Islet of Langerhans (tissue), 1 donor: ENCODE measurements at regions not wholly inside any gene's neighbourhood (a gene's known extent, or its start where the extent isn't known, plus 50 kb on each side); places are given as distances from the start of the nearest gene placed in this dataset.
"Not testable (repeated sequence)": the region's sequence is repeated elsewhere in the genome, so short reads cannot be mapped to it uniquely, and the experiment has no call there.

Experiments
- FAIRE-seq: peaks from one replicate; lab custom pipeline; 2011; peaks lifted over from hg19 to GRCh38; lab: Jason Lieb, UNC

DNA sequence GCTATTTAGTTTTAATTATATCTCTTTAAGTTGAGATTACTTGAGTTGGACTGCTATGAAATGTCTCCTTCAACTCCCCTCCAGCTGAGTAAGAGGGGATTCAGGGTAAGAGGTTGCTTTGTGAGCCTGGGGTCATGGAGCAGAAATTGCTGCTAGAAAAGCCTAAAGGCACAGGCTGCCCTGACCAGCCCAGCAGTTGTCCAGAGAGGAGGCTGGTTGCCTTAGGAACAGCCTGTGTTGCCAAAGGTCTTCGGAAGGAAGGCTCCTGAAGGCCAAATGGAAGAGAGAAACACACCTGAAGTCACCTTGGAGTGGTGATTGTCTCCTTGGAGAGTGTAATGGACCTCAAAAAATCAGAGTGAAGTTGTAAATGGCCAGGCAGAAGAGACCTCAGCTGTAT is 235.5 kb upstream of the PDE3A start:
- no peak for FAIRE-seq

DNA sequence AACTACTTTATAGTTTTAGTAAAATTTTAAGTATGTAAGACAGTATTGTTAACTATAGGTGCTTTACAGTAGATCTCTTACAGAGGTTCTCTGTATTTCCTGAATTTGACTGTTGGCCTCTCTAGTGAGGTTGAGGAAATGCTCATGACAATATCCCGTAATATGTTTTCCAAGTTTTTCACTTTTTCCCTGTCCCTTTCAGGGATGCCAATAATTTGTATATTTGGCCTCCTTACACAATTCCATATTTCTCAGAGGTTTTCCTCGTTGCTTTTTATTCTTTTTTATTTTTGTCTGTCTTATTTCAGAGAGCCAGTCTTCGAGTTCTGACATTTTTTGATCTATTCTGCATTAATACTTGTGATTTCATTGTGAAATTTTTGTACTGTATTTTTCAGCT is 233.7 kb upstream of the PDE3A start:
- peak; percentile 9 for FAIRE-seq

DNA sequence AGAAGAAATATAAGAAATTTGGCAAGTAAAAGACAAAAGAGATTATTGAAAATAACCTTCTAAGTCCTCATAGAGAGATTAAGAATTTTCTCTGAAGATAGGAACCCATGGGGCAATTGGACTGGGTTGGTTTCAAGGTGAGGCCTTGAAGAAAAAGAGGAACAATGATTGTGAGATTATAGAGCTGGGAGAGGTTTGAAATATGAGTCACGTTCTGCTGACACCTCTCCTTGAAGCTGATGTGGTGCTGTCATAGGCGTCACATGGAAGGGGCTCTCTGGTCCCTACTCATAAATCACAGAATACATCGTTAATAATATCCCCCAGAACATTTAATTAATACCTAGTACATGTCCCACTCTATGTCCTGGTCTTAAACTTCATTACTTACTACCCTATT is 227.6 kb upstream of the PDE3A start:
- FAIRE-seq: no peak

DNA sequence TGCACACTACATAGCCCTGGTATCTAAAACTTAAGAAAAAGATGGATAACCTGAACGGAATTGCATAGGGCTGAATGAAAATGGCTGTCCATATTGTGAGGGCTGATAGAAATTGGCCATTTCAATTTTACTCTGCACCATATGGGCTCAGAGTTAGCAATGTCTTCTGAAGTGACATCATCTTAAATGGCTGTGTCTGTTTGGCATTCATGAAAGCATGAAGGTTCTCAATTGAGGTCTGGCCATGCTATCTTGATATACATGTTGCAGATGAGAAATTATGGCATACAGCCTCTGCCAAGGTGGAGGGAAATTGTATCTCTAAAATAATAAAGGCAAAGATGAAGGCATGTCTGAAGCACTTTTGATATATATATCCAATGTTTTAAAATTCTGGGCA is 226.0 kb upstream of the PDE3A start:
- no peak for FAIRE-seq

DNA sequence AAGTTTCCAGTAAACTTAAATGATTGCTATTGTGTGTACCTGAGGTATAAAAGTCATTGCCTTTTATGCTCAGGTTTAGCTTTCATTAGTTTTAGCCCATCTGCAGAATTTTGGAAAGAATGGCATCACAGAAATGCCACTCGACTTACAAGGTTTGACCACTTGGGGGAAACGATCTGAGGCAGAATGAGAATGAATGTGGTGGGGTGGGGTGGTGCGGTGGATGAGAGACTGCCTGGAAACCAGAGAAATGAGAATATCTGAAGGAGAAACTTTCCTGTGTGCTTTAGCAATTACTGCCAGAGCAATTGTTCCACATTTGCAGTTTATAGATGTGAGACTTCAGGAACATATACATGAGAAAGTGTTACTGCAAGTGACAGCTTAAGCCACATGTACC is 225.4 kb upstream of the PDE3A start:
- no peak for FAIRE-seq

DNA sequence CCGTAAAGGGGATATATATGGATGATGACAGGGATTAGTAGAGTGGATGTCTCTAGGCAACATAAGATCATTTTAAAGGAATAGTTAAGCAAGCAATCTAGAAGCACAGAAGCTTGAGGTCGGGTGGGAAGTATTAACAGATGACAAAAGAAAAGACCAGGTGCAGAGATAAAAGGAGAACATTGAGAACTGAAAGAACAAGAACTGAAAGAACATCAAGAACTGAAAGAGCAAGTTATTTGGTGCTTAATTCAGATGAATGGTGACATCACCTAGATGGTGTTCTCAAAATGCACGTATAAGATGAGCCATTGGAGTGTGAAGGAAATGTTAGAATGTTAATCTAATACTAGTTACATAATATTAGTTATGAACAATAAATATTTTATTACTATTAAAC is 224.0 kb upstream of the PDE3A start:
- FAIRE-seq: no peak

DNA sequence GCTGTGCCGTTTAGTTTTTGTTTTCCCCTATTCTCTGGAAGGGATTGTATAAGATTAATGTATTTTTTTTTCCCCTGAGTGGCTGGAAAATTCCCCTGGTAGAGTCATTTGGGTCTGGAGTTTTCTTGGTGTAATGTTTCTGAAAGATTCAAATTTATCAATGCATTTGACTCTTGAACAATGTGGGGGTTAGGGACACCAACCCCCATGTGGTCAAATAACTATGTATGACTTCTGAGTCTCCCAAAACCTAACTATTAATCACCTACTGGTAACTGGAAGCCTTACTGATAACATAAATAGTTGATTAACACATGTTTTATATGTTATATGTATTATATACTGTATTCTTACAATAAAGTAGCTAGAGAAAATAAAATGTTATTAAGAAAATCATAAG is 220.1 kb upstream of the PDE3A start:
- FAIRE-seq: no peak

DNA sequence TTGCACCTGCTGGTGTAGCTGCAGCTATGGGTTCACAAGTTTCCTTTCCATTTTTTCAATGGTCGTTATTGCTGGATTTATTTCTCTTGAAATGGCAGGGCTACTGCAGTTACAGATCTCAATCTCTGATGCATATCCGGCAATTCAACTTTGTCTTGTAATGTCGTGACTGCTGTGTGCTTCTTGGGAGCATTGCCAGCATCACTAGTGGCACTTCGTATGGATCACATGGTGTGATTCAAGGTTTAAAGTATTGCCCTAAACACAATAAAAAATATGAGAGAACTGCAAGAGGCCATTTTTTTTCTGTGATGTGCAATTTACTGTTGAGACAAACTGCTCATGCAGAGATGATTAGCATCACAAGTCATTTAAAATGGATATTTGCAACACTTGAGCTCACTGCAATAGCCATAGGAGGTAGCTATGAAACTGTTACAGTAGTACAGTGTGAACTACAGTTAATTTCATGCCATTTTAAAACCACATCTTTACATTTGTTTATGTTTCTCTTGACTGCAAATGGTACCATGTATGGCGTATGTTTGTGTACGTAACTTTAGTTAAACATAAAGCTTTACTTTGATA is 217.4 kb upstream of the PDE3A start:
- FAIRE-seq: no peak

DNA sequence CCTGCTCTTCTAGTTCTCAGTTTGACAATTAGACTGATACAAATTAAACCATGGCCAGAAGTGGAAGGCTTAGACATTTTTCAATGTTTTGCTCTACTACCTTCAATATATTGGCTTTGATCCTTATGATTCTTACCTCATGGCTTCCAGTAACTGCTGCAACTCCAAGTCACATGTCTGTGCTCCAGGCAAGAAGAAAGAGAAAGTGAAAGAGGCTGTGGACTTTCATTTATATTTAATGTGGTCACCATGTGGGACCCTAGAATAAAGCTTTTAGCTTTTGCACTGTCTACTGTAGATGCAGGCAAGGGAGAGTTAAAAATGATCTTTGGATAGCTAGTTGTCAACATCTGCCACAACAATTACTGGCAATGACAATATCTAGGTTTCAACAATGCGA is 214.3 kb upstream of the PDE3A start:
- FAIRE-seq: no peak

DNA sequence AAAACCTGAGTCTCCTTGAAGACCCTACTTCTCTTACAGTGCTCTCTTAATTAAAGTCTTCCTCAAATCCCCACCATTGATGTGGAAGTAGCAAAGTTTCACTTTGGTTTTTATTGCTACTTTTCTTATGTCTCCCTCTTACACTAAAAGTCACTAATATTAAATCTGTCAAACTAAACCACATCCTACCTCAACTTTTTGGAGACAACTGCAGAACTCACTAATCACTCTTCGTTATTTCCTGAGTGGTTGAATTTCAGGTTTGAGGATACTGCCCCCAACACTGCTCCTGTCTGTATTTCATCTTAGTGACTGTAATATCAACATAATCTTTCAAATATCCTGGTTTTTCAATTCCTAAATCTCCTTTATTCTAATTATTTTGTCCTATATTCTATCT is 213.0 kb upstream of the PDE3A start:
- FAIRE-seq: no peak

DNA sequence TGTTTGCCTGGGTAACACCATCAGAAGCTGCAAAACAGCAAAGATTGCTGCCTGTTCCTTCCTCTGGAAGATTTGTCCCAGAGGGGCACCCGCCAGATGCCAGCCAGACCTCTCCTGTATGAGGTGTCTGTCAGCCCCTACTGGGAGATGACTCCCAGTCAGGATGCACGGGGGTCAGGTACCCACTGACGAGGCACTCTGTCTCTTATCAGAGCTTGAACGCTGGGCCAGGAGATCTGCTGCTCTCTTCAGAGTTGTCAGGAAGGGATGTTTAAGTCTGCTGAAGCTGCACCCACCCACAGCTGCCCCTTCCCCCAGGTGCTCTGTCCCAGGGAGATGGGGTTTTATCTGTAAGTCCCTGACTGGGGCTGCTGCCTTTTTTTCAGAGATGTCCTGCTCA is 207.4 kb upstream of the PDE3A start:
- not testable (repeated sequence) for FAIRE-seq

DNA sequence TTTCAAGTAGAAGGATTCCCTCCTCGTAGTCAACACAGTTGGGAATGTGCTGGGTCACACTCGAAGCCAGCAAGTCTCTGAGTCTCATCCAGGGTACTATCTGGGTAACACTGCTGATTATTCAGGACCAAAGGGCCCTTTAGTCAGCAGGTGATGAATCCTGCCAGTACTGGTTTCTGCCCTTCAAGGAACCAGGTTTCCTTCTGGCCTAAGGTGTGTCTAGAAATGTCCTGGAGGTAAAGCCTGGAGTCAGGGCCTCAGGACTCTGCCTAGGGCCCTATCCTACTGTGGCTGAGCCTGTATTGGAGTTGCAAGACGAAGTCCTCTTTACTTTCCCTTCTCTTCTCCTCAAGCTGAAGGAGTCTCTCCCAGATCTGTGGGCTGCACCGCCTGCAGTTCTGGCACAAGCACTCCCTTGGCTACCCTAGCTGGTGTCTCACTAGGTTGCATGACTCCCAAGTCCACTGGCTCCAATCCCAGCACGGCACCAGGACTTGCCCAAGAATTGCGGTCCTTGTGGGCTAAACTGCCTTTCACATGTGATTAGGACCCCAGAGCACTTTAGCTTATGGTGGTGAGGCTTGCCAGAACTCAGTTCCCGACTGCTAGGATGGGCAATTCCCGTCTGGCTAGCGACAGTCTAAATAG is 193.7 kb upstream of the PDE3A start:
- FAIRE-seq: no peak

DNA sequence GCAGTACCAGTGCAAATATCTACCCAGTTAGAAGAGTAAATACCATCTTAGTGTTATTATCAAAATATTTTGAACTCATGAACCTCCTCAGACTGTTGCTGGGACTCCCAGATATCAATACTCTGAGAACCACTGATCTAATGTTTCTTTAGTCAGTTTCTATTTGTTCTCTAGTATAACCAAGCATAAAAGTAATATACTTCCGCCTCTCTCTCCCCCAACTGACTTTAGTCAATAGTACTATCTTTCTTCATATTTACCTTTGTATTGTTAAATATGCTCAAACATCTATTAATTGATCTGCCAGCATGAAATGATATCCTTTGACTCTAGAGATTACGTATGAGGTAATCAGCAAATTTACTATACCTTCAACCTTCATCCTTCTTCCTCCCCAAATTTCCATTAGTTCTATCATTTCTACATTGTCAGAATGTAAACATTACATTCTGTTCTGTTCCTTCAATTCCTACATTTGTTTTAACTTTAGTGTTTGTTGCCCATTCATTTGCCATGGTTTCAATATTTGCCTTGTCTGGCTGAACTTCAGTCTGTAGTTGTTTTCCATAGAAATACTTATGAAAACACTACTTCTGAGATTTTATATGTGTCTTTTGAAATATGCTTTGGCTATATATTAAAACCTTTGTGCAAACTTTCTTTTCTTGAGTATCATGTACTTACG is 192.5 kb upstream of the PDE3A start:
- FAIRE-seq: peak; percentile 82

DNA sequence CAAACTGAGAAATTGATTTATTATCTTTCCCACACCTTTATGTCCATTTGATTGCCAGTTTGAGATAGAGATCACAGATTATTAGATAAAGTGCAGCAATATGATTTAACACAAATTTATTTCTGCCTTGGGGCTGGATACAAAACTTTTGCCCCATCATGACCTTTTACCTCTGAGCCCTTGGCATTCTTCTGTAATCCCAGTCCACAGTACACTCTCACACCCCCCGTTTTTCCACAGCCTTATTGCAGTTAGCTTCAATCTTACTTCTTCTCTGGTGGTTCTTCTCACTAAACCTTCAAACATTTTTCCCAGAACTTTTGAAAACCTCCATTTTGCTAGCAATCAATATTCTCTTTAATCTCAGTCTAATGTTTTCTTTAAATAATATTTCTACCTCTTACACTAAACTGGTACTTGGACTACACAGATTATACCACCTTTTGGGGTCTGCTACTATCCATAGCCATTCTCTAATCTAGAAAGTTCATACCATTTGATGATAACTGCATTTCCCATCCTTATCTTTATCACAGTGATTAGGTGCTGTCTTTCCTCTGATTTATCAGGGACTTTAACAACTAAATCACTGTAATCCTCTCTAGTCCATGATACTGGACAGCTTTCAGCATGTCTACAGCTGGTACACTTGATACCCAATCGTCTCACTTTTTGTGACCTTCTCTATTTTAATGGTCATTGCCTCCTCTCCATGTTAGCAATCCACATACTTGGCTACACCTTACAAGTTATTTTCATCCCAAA is 186.7 kb upstream of the PDE3A start:
- FAIRE-seq: no peak

DNA sequence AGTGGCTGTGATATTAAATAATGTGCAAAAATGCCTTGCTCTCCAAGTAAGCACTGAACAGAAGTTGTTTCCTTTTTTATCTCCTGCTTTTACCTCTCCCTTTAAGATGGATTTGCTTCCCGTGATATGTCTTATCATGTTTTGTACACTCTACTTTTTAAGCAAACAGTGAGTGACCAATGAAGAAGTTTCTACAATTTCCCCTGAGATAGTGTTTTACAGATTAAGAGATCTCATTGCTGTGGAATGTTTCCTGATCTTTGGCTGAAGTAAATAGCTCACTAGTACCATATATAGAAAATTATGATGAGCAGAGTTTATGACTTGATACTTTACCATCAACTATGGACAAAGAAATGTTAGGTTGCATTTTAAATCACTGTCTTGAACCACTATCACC is 184.8 kb upstream of the PDE3A start:
- no peak for FAIRE-seq

DNA sequence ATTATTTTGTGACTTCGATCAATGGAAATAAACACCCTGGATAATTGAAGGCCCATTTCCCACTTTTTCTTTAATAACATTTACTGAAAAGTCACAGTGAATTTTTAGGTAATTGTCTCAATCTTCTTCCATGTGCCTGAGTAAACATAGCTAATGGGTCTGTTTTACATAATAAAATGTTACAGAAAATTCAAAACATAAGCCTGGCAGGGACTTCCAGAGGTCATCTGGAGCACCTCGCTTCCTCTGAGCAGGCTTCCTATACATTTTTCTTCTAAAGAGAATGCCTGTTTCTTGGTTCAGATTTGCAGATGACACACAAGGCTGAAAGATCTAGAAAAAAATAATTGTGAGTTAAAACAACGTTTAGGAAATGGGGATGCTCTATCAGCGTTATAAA is 183.8 kb upstream of the PDE3A start:
- FAIRE-seq: no peak

DNA sequence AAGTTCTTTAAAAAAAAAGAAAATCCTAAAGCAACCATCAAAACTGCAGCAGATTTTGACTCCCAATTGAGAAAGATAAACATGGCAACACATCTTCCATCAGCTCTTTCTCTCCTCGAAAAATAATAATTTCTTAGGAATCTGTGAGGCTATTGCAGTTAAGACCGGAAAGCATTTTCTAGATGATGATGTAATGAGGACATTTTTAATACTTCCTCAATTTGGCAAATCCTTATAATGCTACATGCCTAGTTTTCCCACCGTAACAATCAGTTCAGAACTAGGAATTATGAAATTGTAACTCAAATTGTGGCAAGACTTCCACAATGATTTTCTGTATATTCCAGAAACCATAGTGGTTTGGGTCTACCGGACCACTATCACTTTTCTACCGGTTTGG is 180.9 kb upstream of the PDE3A start:
- no peak for FAIRE-seq

DNA sequence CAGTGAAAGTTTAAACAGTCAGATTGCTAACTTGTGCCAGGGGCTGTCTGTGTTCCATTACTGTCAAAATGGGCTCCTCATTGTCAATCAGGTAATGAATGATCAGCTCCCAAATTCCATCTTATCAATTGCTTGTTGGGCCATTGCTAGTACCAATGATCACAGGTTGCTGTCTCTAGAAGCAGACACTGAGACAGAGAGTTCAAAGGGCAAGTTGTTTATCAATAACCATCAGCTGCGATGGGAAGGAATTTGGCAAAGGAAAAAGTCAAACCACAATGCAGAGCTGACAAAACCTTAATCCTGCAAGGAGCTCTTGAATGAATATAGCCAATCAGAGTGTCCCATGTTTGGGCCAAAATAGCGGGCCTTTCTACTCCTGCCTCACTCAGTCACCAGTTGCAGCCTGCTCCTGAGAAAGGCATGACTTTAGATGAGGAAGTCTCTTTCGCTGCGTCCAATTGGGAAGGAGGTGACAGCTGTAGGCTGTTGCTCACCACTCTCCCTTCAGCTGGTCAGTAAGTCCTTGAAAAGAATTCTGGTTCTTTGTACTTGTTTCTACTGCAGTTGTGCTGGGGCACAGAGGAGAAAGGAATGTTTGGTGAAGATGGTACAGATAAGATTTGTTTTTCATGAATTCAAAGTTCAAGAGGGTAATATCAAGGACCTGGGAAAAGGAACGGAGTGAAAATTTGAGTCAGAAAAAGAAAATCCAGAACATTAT is 179.2 kb upstream of the PDE3A start:
- FAIRE-seq: no peak

DNA sequence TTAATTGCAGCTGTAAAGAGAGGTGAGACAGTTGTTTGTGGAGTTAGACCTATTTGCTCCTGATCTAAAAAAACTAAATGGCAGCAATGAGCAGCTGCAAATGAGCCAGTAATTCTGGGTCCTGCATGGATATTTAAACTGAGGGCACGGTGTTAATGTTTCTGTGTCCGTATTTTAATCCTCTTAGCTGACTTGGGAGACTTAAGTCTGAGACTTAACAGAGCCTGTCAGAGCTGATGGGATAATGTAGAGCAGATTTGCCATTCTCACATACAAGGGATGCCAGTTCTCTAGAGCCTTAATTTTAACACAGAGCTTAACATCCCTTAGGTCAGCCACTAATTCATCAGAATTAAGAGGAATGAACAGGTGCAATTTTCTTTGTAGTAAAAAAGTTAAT is 178.6 kb upstream of the PDE3A start:
- no peak for FAIRE-seq

DNA sequence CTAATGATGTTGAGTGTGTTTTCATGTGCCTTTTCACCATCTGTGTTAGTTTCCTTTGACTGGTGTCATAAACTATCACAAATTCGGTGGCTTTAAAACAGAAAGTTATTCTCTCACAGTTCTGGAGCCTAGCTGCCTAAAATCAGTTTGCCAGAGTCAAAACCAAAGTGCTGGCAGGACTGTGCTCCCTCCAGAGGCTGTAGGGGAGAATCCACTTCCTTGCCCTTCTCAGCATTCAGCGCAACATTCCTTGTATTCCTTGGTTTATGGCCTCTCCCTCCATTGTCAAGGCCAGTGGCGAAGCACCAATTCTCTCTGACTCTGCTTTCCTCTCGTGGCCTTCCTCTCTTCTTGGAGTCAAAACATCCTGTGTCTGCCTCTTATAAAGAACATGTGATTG is 174.2 kb upstream of the PDE3A start:
- no peak for FAIRE-seq

DNA sequence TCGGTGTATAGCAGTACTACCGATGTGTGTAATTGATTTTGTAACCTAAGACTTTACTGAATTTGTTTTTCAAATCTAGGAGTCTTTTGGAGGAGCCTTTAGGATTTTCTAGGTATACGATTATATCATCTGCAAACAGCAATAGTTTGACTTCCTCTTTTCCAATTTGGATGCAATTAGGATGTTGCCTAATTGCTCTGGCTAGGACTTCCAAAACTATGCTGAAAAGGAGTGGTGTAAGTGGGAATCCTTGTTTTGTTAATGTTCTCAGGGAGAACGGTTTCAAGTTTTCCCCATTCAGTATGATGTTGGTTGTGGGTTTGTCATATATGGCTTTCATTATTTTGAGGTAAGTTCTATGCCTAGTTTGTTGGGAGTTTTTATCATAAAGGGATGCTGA is 171.6 kb upstream of the PDE3A start:
- FAIRE-seq: no peak

DNA sequence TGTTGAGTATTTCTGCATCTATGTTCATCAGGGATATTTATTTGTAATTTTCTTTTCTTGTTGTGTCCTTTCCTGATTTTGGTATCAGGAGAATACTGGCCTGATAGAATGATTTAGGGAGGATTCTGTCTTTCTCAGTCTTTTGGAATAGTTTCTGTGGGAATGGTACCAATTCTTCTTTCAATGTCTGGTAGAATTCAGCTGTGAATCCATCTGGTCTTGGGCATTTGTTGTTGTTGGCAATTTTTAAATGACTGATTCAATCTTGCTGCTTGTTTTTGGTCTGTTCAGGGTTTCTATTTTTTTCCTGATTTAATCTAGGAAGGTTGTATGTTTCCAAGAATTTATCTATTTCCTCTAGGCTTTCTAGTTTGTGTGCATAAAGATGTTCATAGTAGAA is 170.9 kb upstream of the PDE3A start:
- FAIRE-seq: no peak

DNA sequence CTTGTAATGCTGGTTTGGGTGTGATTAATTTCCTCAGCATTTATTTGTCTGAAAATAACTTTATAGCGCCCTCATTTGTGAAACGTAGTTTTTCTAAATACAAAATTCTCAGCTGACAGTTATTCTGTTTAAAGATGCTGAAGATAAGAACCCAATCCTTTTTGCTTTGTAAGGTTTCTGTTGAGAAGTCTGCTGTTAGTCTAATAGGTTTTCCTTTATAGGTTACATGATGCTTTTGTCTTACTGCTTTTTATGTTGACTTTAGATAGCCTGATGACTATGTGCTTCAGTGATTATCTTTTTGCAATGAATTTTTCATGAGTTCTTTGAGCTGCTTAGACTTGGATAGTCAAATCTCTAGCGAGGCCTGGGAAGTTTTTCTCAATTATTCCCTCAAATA is 168.6 kb upstream of the PDE3A start:
- FAIRE-seq: no peak
